Endodermal cell (in vitro differentiated cells): ENCODE measurements at regions not wholly inside any gene's neighbourhood (a gene's known extent, or its start where the extent isn't known, plus 50 kb on each side); places are given as distances from the start of the nearest gene placed in this dataset.

Source experiments
- DNase-seq: peaks from one replicate; pipeline ENCODE4 v3.0.0-alpha.2; 2017
- H3K27ac ChIP-seq: 2 replicates; pipeline ENCODE4 v1.5.1; 2013; ENCODE audit warnings: mild to moderate bottlenecking, low read depth, low read length, moderate library complexity
- H3K27me3 ChIP-seq: 2 replicates; pipeline ENCODE4 v1.6.1; 2013; ENCODE audit warnings: mild to moderate bottlenecking, low read length, moderate library complexity; ENCODE audit not compliant: insufficient read depth, control insufficient read depth, poor library complexity, severe bottlenecking
- H3K36me3 ChIP-seq: 2 replicates; pipeline ENCODE4 v1.7.0; 2013; ENCODE audit warnings: mild to moderate bottlenecking, low read length, moderate library complexity; ENCODE audit not compliant: control insufficient read depth, insufficient read depth
- H3K4me1 ChIP-seq: one replicate; pipeline ENCODE4 v1.7.0; 2013; ENCODE audit warnings: low read length; ENCODE audit not compliant: control insufficient read depth, insufficient read depth
- H3K4me3 ChIP-seq: 2 replicates; pipeline ENCODE4 v1.5.1; 2013; ENCODE audit warnings: mild to moderate bottlenecking, low read length, moderate library complexity
- H3K9ac ChIP-seq: 2 replicates; pipeline ENCODE4 v1.6.1; 2013; ENCODE audit warnings: mild to moderate bottlenecking, low read length, moderate library complexity; ENCODE audit not compliant: poor library complexity, severe bottlenecking; ENCODE audit errors: extremely low read depth
- H3K9me3 ChIP-seq: 2 replicates; pipeline ENCODE4 v1.6.1; 2013; ENCODE audit warnings: mild to moderate bottlenecking, low read length, moderate library complexity; ENCODE audit not compliant: control insufficient read depth
- H3K27ac Mint-ChIP-seq: 2 replicates; pipeline ENCODE4 v1.8.0; 2020; ENCODE audit warnings: mixed read lengths
- H3K27me3 Mint-ChIP-seq: 2 replicates; pipeline ENCODE4 v1.8.0; 2021; ENCODE audit warnings: mild to moderate bottlenecking, mixed read lengths; ENCODE audit not compliant: insufficient read depth
- H3K36me3 Mint-ChIP-seq: 2 replicates; pipeline ENCODE4 v1.8.0; 2020; ENCODE audit warnings: low read depth, mixed read lengths
- H3K4me1 Mint-ChIP-seq: 2 replicates; pipeline ENCODE4 v1.8.0; 2020; ENCODE audit warnings: mixed read lengths
- H3K4me3 Mint-ChIP-seq: 2 replicates; pipeline ENCODE4 v1.8.0; 2020; ENCODE audit warnings: mild to moderate bottlenecking, moderate library complexity, mixed read lengths
- H3K9me3 Mint-ChIP-seq: 2 replicates; pipeline ENCODE4 v1.8.0; 2020; ENCODE audit warnings: mild to moderate bottlenecking, mixed read lengths
- WGBS, 2 experiments: methylation state at CpG; one replicate each; pipeline versions ENCODE4 v1.1.5 to v1.1.7; 2013; ENCODE audit warnings: missing lambda C conversion rate in 2 of 2, mixed read lengths in 1 of 2; ENCODE audit not compliant: insufficient coverage in 1 of 2, insufficient read length in 1 of 2; 5-methylcytosine and 5-hydroxymethylcytosine counted together
- TF ChIP-seq, protein P1 (sequence below): fragments of 200-600 bp; sonication (generic); conservative IDR thresholded peaks from 2 replicates; pipeline ENCODE4 v1.5.0; 2021; ENCODE audit warnings: antibody characterized with exemption, mild to moderate bottlenecking

DNA sequence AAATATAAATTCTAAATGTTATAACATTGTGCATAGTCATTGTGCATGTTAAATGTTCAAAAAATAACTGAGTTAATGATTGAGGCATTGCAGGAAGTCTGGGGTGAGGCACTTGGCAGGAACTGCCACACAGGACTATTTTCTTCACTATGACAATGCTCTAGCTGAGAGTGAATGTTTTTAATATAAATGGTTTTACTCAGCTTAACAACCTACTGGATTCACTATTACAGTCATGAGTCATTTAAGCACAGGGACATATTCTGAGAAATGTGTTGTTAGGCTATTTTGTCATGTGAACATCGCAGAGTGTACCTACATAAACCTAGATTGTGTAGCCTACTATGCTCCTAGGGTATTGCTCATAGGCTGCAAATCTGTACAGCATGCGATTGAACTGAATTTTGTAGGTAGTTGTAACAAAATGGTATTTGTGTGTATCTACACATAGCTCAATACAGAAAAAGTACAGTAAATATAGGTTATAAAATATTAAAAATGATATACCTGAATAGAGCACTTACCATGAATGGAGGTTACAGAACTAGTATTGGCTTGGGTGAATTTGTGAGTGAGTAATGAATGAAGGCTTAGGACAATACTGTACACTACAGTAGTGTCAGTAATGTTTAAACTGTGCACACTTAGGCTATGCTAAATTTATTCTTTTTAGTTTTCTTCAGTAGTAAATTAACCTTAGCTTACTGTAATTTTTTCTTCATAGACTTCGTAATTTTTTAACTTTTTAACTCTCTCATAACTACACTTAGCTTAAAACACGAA lies 346.1 kb upstream of the PTGER4 start:
- Mint-ChIP-seq H3K27me3 (no peaks in the 10 kb centered on the region), H3K9me3 (no peaks in the 10 kb centered on the region), H3K4me1 (no peaks in the 10 kb centered on the region), H3K36me3 (no peaks in the 10 kb centered on the region), H3K27ac (no peak overlapping the region), H3K4me3 (no peak overlapping the region)
- Histone ChIP-seq H3K4me3 (no peak overlapping the region), H3K4me1 (no peaks in the 10 kb centered on the region), H3K27me3 (no peaks in the 10 kb centered on the region), H3K9ac (no peak overlapping the region), H3K9me3 (no peaks in the 10 kb centered on the region), H3K36me3 (no peaks in the 10 kb centered on the region), H3K27ac (no peak overlapping the region)
- DNase-seq: no peak
- TF ChIP-seq, protein P1, sequence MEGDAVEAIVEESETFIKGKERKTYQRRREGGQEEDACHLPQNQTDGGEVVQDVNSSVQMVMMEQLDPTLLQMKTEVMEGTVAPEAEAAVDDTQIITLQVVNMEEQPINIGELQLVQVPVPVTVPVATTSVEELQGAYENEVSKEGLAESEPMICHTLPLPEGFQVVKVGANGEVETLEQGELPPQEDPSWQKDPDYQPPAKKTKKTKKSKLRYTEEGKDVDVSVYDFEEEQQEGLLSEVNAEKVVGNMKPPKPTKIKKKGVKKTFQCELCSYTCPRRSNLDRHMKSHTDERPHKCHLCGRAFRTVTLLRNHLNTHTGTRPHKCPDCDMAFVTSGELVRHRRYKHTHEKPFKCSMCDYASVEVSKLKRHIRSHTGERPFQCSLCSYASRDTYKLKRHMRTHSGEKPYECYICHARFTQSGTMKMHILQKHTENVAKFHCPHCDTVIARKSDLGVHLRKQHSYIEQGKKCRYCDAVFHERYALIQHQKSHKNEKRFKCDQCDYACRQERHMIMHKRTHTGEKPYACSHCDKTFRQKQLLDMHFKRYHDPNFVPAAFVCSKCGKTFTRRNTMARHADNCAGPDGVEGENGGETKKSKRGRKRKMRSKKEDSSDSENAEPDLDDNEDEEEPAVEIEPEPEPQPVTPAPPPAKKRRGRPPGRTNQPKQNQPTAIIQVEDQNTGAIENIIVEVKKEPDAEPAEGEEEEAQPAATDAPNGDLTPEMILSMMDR: no peak
- 80 to 90% methylated on average over 1 to 3 of the region's 4 CpGs for WGBS, 2 experiments

- 90% methylated on average over 1 of the region's 1 CpG; no CpG with 5 or more reads in 1 of the 2 experiments for WGBS, 2 experiments
- no peak overlapping the region for H3K9ac ChIP-seq
- no peaks in the 10 kb centered on the region for H3K27me3 Mint-ChIP-seq
These were observed 346.7 kb upstream of the PTGER4 start for GRCh38 chr5:40332970-40333369.

GRCh38 chr5:40331616-40332015 lies 348.1 kb upstream of the PTGER4 start:
- H3K27ac Mint-ChIP-seq: no peak overlapping the region
- WGBS, 2 experiments: 95 to 96% methylated on average over 5 of the region's 5 CpGs
- H3K36me3 ChIP-seq: no peaks in the 10 kb centered on the region
- H3K27me3 ChIP-seq: no peaks in the 10 kb centered on the region
- H3K36me3 Mint-ChIP-seq: no peaks in the 10 kb centered on the region
- no peak overlapping the region for H3K27ac ChIP-seq
- no peak overlapping the region for H3K4me3 Mint-ChIP-seq
- no peak overlapping the region for H3K4me3 ChIP-seq
- H3K4me1 Mint-ChIP-seq: no peaks in the 10 kb centered on the region
- no peaks in the 10 kb centered on the region for H3K27me3 Mint-ChIP-seq
- H3K4me1 ChIP-seq: no peaks in the 10 kb centered on the region
- H3K9me3 Mint-ChIP-seq: no peaks in the 10 kb centered on the region
- TF ChIP-seq, protein P1: no peak
- no peak overlapping the region for H3K9ac ChIP-seq
- no peak for DNase-seq
- H3K9me3 ChIP-seq: no peaks in the 10 kb centered on the region

More at GRCh38 chr5:40332970-40333369, 346.7 kb upstream of the PTGER4 start:
- Histone ChIP-seq H3K36me3 (no peaks in the 10 kb centered on the region), H3K27ac (no peak overlapping the region), H3K27me3 (no peaks in the 10 kb centered on the region), H3K4me3 (no peak overlapping the region), H3K4me1 (no peaks in the 10 kb centered on the region), H3K9me3 (no peaks in the 10 kb centered on the region)
- DNase-seq: no peak
- no peaks in the 10 kb centered on the region for H3K36me3 Mint-ChIP-seq
- TF ChIP-seq, protein P1: no peak
- no peaks in the 10 kb centered on the region for H3K4me1 Mint-ChIP-seq
- H3K27ac Mint-ChIP-seq: no peak overlapping the region
- H3K4me3 Mint-ChIP-seq: no peak overlapping the region
- no peaks in the 10 kb centered on the region for H3K9me3 Mint-ChIP-seq
